ENCODE measurements at regions not wholly inside any gene's neighbourhood (a gene's known extent, or its start where the extent isn't known, plus 50 kb on each side); places are given as distances from the start of the nearest gene placed in this dataset.

DNA sequence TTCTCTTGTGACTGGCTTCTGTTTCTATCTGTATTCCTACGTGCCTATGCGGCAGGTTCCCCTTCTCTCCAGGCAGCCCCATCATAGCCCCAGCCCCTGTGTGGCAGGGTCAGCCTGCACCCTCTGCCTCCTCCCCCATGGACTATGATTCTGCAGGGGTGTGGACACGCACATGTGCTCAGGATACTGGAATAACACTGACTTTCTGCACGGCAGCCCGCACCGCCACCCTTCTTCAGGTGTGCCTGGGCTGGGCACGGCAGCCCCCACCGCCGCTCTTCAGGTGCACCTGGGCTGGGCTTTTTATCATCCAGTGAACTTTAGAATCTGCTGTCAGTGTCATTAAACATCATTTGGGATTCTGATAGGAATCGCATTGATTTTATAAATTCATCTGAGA, 202.6 kb upstream of the PPP2R2D start:
- Mint-ChIP-seq H3K9me3 (no peaks in the 10 kb centered on the region), H3K27ac (no peak overlapping the region), H3K4me1 (ENCODE audit: low read depth) (no peaks in the 10 kb centered on the region), H3K36me3 (ENCODE audit: low read depth) (no peaks in the 10 kb centered on the region), H3K4me3 (no peak overlapping the region), H3K27me3 (no peaks in the 10 kb centered on the region)
- H3K9me3 ChIP-seq (ENCODE audit: control insufficient read depth in 1 of 2, insufficient read depth in 1 of 2, low read length in 2 of 2), result peaks cover 0 to 23% of the 10 kb centered on the region in 2 experiments
- TF ChIP-seq, protein P1, sequence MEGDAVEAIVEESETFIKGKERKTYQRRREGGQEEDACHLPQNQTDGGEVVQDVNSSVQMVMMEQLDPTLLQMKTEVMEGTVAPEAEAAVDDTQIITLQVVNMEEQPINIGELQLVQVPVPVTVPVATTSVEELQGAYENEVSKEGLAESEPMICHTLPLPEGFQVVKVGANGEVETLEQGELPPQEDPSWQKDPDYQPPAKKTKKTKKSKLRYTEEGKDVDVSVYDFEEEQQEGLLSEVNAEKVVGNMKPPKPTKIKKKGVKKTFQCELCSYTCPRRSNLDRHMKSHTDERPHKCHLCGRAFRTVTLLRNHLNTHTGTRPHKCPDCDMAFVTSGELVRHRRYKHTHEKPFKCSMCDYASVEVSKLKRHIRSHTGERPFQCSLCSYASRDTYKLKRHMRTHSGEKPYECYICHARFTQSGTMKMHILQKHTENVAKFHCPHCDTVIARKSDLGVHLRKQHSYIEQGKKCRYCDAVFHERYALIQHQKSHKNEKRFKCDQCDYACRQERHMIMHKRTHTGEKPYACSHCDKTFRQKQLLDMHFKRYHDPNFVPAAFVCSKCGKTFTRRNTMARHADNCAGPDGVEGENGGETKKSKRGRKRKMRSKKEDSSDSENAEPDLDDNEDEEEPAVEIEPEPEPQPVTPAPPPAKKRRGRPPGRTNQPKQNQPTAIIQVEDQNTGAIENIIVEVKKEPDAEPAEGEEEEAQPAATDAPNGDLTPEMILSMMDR (IDR thresholded peaks at IDR 0.05), result no peak
- DNase-seq (peak in 1 of 14 experiments; percentile 27), ATAC-seq (ENCODE audit: poor library complexity) (no peak)
- H3K27me3 ChIP-seq (ENCODE audit: control insufficient read depth in 1 of 2, insufficient read depth in 2 of 2, low read length in 2 of 2), result peaks cover 0 to 2% of the 10 kb centered on the region in 2 experiments
- H3K27ac ChIP-seq (ENCODE audit: low read depth in 1 of 2, low read length in 2 of 2), result no peak overlapping the region
- H3K4me3 ChIP-seq (ENCODE audit: low read length), result no peak overlapping the region
- no peaks in the 10 kb centered on the region for H3K36me3 ChIP-seq (ENCODE audit: insufficient read depth, low read length)
- no peaks in the 10 kb centered on the region for H3K4me1 ChIP-seq (ENCODE audit: insufficient read depth, low read length)
- ChIA-PET POLR2A (no interaction called here), CTCF (no interaction called here)
- intact Hi-C loops (cut with DNase I, micrococcal nuclease), result no loop called here

DNA sequence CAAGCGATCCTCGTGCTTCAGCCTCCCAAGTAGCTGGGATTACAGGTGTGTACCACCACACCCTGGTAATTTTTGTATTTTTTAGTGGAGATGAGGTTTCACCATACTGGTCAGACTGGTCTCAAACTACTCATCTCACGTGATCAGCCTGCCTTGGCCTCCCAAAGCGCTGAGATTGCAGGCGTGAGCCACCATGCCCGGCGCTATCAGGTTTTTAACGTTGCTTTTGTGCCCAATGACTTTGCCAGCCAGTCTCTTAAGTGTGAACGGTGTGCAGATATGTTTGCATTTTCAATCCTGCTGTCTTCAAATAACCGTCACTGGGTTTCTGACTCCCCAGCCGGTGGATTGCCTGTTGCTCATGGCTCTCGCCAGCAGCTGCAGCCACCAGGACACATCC, 201.8 kb upstream of the PPP2R2D start:
- CTCF ChIA-PET, result no interaction called here
- DNase-seq (peak in 1 of 14 experiments; percentile 19), ATAC-seq (ENCODE audit: poor library complexity) (no peak)
- intact Hi-C loops (cut with DNase I, micrococcal nuclease), result no loop called here
- no peak overlapping the region for H3K4me3 Mint-ChIP-seq
- TF ChIP-seq, protein P1 (IDR thresholded peaks at IDR 0.05), result no peak
- H3K27me3 ChIP-seq (ENCODE audit: control insufficient read depth in 1 of 2, insufficient read depth in 2 of 2, low read length in 2 of 2), result peaks cover 0 to 2% of the 10 kb centered on the region in 2 experiments
- no peaks in the 10 kb centered on the region for H3K4me1 Mint-ChIP-seq (ENCODE audit: low read depth)
- no peak overlapping the region for H3K27ac ChIP-seq (ENCODE audit: low read depth in 1 of 2, low read length in 2 of 2)
- no peaks in the 10 kb centered on the region for H3K36me3 ChIP-seq (ENCODE audit: insufficient read depth, low read length)
- H3K4me1 ChIP-seq (ENCODE audit: insufficient read depth, low read length), result no peaks in the 10 kb centered on the region
- POLR2A ChIA-PET, result no interaction called here
- H3K27ac Mint-ChIP-seq, result no peak overlapping the region
- H3K36me3 Mint-ChIP-seq (ENCODE audit: low read depth), result no peaks in the 10 kb centered on the region
- H3K9me3 ChIP-seq (ENCODE audit: control insufficient read depth in 1 of 2, insufficient read depth in 1 of 2, low read length in 2 of 2), result peaks cover 0 to 30% of the 10 kb centered on the region in 2 experiments
- H3K4me3 ChIP-seq (ENCODE audit: low read length), result no peak overlapping the region
- H3K9me3 Mint-ChIP-seq, result no peaks in the 10 kb centered on the region
- peaks cover under 1% of the 10 kb centered on the region for H3K27me3 Mint-ChIP-seq

DNA sequence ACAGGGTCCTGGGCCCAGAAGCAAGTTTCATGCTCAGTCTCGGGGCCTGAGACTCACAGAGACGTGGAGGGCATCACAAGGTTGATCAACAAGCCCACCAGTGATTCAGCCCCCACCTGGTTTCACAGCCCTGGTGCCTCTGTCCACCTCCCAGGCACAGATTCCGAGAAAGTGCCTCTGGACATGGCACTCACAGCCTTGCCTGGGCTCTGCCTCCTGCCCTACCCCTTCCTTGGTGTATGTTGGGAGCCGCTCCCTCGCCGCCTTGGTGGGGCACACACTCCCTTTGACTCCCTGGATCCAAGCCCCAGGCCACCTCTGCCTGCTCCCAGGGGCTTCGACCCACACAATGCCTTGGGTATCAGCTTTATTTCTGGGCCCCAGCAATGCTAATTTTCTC, 200.8 kb upstream of the PPP2R2D start:
- no peak for ATAC-seq (ENCODE audit: poor library complexity)
- no peaks in the 10 kb centered on the region for H3K4me1 Mint-ChIP-seq (ENCODE audit: low read depth)
- DNase-seq, result peak in 1 of 14 experiments; percentile 11

More for the DNA sequence above, 200.8 kb upstream of the PPP2R2D start:
- H3K4me3 Mint-ChIP-seq, result no peak overlapping the region
- CTCF ChIA-PET, result no interaction called here
- no peak overlapping the region for H3K27ac ChIP-seq (ENCODE audit: low read depth in 1 of 2, low read length in 2 of 2)
- H3K9me3 ChIP-seq (ENCODE audit: control insufficient read depth in 1 of 2, insufficient read depth in 1 of 2, low read length in 2 of 2), result peaks cover 0 to 21% of the 10 kb centered on the region in 2 experiments
- H3K27ac Mint-ChIP-seq, result no peak overlapping the region
- intact Hi-C loops (cut with DNase I, micrococcal nuclease), result no loop called here
- H3K9me3 Mint-ChIP-seq, result no peaks in the 10 kb centered on the region
- peaks cover 5% of the 10 kb centered on the region for H3K27me3 Mint-ChIP-seq
- no peak overlapping the region for H3K4me3 ChIP-seq (ENCODE audit: low read length)
- no peaks in the 10 kb centered on the region for H3K36me3 Mint-ChIP-seq (ENCODE audit: low read depth)
- no peaks in the 10 kb centered on the region for H3K4me1 ChIP-seq (ENCODE audit: insufficient read depth, low read length)
- H3K36me3 ChIP-seq (ENCODE audit: insufficient read depth, low read length), result no peaks in the 10 kb centered on the region
- POLR2A ChIA-PET, result no interaction called here
- H3K27me3 ChIP-seq (ENCODE audit: control insufficient read depth in 1 of 2, insufficient read depth in 2 of 2, low read length in 2 of 2), result peaks cover 0 to 2% of the 10 kb centered on the region in 2 experiments
- TF ChIP-seq, protein P1 (IDR thresholded peaks at IDR 0.05), result no peak
